AG04449 (cell line): ENCODE measurements at regions not wholly inside any gene's neighbourhood (a gene's known extent, or its start where the extent isn't known, plus 50 kb on each side); places are given as distances from the start of the nearest gene placed in this dataset.

Experiments used
- CTCF ChIA-PET: fragments of 350-600 bp; formaldehyde crosslinking; extraction: SDS; loops from one replicate; lab custom pipeline; 2021; ENCODE audit warnings: antibody characterized with exemption; lab: Yijun Ruan, JAX
- POLR2A ChIA-PET: fragments of 400-600, 350-600 bp; formaldehyde crosslinking; extraction: SDS; loops from one replicate; lab custom pipeline; 2020; ENCODE audit warnings: antibody characterized with exemption, inconsistent platforms; lab: Yijun Ruan, JAX
- DNase-seq: peaks from one replicate; pipeline ENCODE4 v3.0.0-alpha.2; 2010; ENCODE audit warnings: low read depth, low spot score
- H3K4me3 ChIP-seq: 2 replicates; pipeline ENCODE4 v1.5.1; 2011; ENCODE audit warnings: low read depth, mild to moderate bottlenecking, control low read depth, low read length
- CTCF ChIP-seq: IDR thresholded peaks from one replicate; pipeline ENCODE4 v1.5.1; 2011; ENCODE audit warnings: mild to moderate bottlenecking, moderate library complexity, low read length, control low read depth, inconsistent platforms; ENCODE audit not compliant: insufficient read depth; ENCODE audit errors: missing control alignments

GRCh38 chr12:114226241-114226928 lies 179.6 kb downstream of the TBX5 start:
- TF ChIP-seq CTCF, result no peak
- POLR2A ChIA-PET, result no interaction called here
- CTCF ChIA-PET, result no interaction called here
- H3K4me3 ChIP-seq, result no peak overlapping the region
- no peak for DNase-seq

GRCh38 chr12:114221957-114222630 lies 183.8 kb downstream of the TBX5 start:
- POLR2A ChIA-PET, result no interaction called here
- TF ChIP-seq CTCF, result no peak
- no peak for DNase-seq
- no peak overlapping the region for H3K4me3 ChIP-seq
- CTCF ChIA-PET, result no interaction called here

- POLR2A ChIA-PET, result no interaction called here
- no peak overlapping the region for H3K4me3 ChIP-seq
- CTCF ChIA-PET, result interaction anchor here (0.8 kb wide), 1 partner anchor 84 kb away, joined by 3 read pairs; no protein-coding TSS in a partner anchor
- DNase-seq, result no peak
- no peak for TF ChIP-seq CTCF
These were observed 184.7 kb downstream of the TBX5 start for GRCh38 chr12:114221136-114221833.

GRCh38 chr12:114220311-114220710 lies 185.6 kb downstream of the TBX5 start:
- no peak for DNase-seq
- no peak overlapping the region for H3K4me3 ChIP-seq
- CTCF ChIA-PET, result no interaction called here
- POLR2A ChIA-PET, result interaction anchor here (0.7 kb wide), 1 partner anchor 1711 kb away, joined by 3 read pairs; no protein-coding TSS in a partner anchor
- no peak for TF ChIP-seq CTCF

- no peak for TF ChIP-seq CTCF
- DNase-seq, result no peak
- ChIA-PET POLR2A (no interaction called here), CTCF (no interaction called here)
- no peak overlapping the region for H3K4me3 ChIP-seq
These were observed 187.8 kb downstream of the TBX5 start for GRCh38 chr12:114218136-114218535.

- no peak overlapping the region for H3K4me3 ChIP-seq
- TF ChIP-seq CTCF, result no peak
- POLR2A ChIA-PET, result no interaction called here
- DNase-seq, result no peak
- CTCF ChIA-PET, result no interaction called here
These were observed 190.2 kb downstream of the TBX5 start for GRCh38 chr12:114215746-114216145.
